ENCODE measurements at regions not wholly inside any gene's neighbourhood (a gene's known extent, or its start where the extent isn't known, plus 50 kb on each side); places are given as distances from the start of the nearest gene placed in this dataset.

GRCh38 chr18:43751203-43751602 lies 473.9 kb upstream of the SYT4 start:
- DNase-seq: peak; percentile 8

- DNase-seq: no peak
Observed at GRCh38 chr18:43751835-43752234, 474.5 kb upstream of the SYT4 start.

- DNase-seq: no peak
Observed at GRCh38 chr18:43757273-43757672, 480.0 kb upstream of the SYT4 start.

- DNase-seq: no peak
Observed at GRCh38 chr18:43758734-43759133, 481.4 kb upstream of the SYT4 start.

GRCh38 chr18:43760010-43760409 lies 482.7 kb upstream of the SYT4 start:
- DNase-seq: no peak

GRCh38 chr18:43772907-43773306 lies 495.6 kb upstream of the SYT4 start:
- no peak for DNase-seq

- DNase-seq: no peak
Observed at GRCh38 chr18:43774497-43774896, 497.2 kb upstream of the SYT4 start.

GRCh38 chr18:43775591-43775990 lies 498.3 kb upstream of the SYT4 start:
- no peak for DNase-seq

GRCh38 chr18:43776997-43777396 lies 499.7 kb upstream of the SYT4 start:
- DNase-seq: no peak

- DNase-seq: no peak
Observed at GRCh38 chr18:43777636-43778304, 500.5 kb upstream of the SYT4 start.

GRCh38 chr18:43780782-43781340 lies 503.6 kb upstream of the SYT4 start:
- peak; percentile 60 for DNase-seq

- no peak for DNase-seq
Observed at GRCh38 chr18:43785158-43785557, 507.9 kb upstream of the SYT4 start.

GRCh38 chr18:43786893-43787292 lies 509.6 kb upstream of the SYT4 start:
- no peak for DNase-seq

GRCh38 chr18:43787721-43788120 lies 510.4 kb upstream of the SYT4 start:
- peak; percentile 3 for DNase-seq

- no peak for DNase-seq
Observed at GRCh38 chr18:43789234-43790000, 512.1 kb upstream of the SYT4 start.

GRCh38 chr18:43793910-43794309 lies 516.6 kb upstream of the SYT4 start:
- no peak for DNase-seq

GRCh38 chr18:43794363-43794762 lies 517.1 kb upstream of the SYT4 start:
- no peak for DNase-seq

GRCh38 chr18:43797347-43797746 lies 520.1 kb upstream of the SYT4 start:
- no peak for DNase-seq

- no peak for DNase-seq
Observed at GRCh38 chr18:43800584-43800983, 523.3 kb upstream of the SYT4 start.

GRCh38 chr18:43805646-43806194 lies 528.4 kb upstream of the SYT4 start:
- DNase-seq: no peak

GRCh38 chr18:43812627-43813026 lies 535.3 kb upstream of the SYT4 start:
- no peak for DNase-seq

- DNase-seq: no peak
Observed at GRCh38 chr18:43819397-43819796, 542.1 kb upstream of the SYT4 start.

GRCh38 chr18:43819873-43820272 lies 542.6 kb upstream of the SYT4 start:
- no peak for DNase-seq

GRCh38 chr18:43825768-43826167 lies 548.5 kb upstream of the SYT4 start:
- no peak for DNase-seq
